ENCODE measurements at regions not wholly inside any gene's neighbourhood (a gene's known extent, or its start where the extent isn't known, plus 50 kb on each side); places are given as distances from the start of the nearest gene placed in this dataset.
"Not testable (repeated sequence)": the region's sequence is repeated elsewhere in the genome, so short reads cannot be mapped to it uniquely, and the experiment has no call there.

GRCh38 chr1:211194826-211195225 lies 60.9 kb upstream of the KCNH1 start:
- no peak overlapping the region for H3K27ac ChIP-seq
- 25 to 52% (median 28%) methylated on average over 1 of the region's 1 CpG for WGBS, 3 donors
- H3K4me1 ChIP-seq (ENCODE audit: insufficient read depth) = no peaks in the 10 kb centered on the region
- H3K27me3 ChIP-seq = no peaks in the 10 kb centered on the region
- H3K9me3 ChIP-seq = no peaks in the 10 kb centered on the region
- no peak overlapping the region for H3K4me3 ChIP-seq
- intact Hi-C loops (cut with DNase I) = no loop called here
- H3K36me3 ChIP-seq = no peaks in the 10 kb centered on the region
- DNase-seq = no peak
- TF ChIP-seq EP300 (IDR thresholded peaks at IDR 0.05) = no peak
- TF ChIP-seq POLR2A (IDR thresholded peaks at IDR 0.05) = no peak
- no peak for TF ChIP-seq CTCF (IDR thresholded peaks at IDR 0.05)

- TF ChIP-seq POLR2A (IDR thresholded peaks at IDR 0.05) (no peak), EP300 (IDR thresholded peaks at IDR 0.05) (no peak), CTCF (IDR thresholded peaks at IDR 0.05) (no peak)
- Histone ChIP-seq H3K27ac (no peak overlapping the region), H3K36me3 (no peaks in the 10 kb centered on the region), H3K27me3 (no peaks in the 10 kb centered on the region), H3K4me1 (ENCODE audit: insufficient read depth) (no peaks in the 10 kb centered on the region), H3K4me3 (no peak overlapping the region), H3K9me3 (no peaks in the 10 kb centered on the region)
- intact Hi-C loops (cut with DNase I) = no loop called here
- no peak for DNase-seq
- WGBS, 3 donors = 75 to 80% (median 76%) methylated on average over 3 of the region's 3 CpGs
These were observed 58.3 kb upstream of the KCNH1 start for GRCh38 chr1:211192227-211192626.

GRCh38 chr1:211188721-211189120 lies 54.8 kb upstream of the KCNH1 start:
- H3K27ac ChIP-seq; intact Hi-C loops (cut with DNase I); DNase-seq; H3K4me1 ChIP-seq (ENCODE audit: insufficient read depth); H3K4me3 ChIP-seq; H3K27me3 ChIP-seq; H3K9me3 ChIP-seq; H3K36me3 ChIP-seq: not testable (repeated sequence)
- WGBS, 3 donors = 78 to 84% (median 78%) methylated on average over 4 of the region's 4 CpGs

- Histone ChIP-seq H3K9me3 (no peaks in the 10 kb centered on the region), H3K27me3 (no peaks in the 10 kb centered on the region), H3K4me1 (ENCODE audit: insufficient read depth) (no peaks in the 10 kb centered on the region), H3K27ac (no peak overlapping the region), H3K36me3 (no peaks in the 10 kb centered on the region), H3K4me3 (no peak overlapping the region)
- DNase-seq = no peak
- 45 to 64% (median 55%) methylated on average over 2 of the region's 2 CpGs for WGBS, 3 donors
- TF ChIP-seq EP300 (IDR thresholded peaks at IDR 0.05) (no peak), CTCF (IDR thresholded peaks at IDR 0.05) (no peak), POLR2A (IDR thresholded peaks at IDR 0.05) (no peak)
- intact Hi-C loops (cut with DNase I) = no loop called here
These were observed 49.9 kb upstream of the KCNH1 start for GRCh38 chr1:211183747-211184313.

Measured in ovary (tissue), 7 donors.